K562 (cell line): ENCODE measurements at regions not wholly inside any gene's neighbourhood (a gene's known extent, or its start where the extent isn't known, plus 50 kb on each side); places are given as distances from the start of the nearest gene placed in this dataset.

Source experiments
- ATAC-seq: fragments of 200-7000 bp; cut with Tn5 transposase; 3 replicates; pipeline ENCODE4 v1.9.1; 2020; ENCODE audit warnings: moderate library complexity
- BruUV-seq: library from RNA; stranded (reverse); fragments of 400-500 nt; replicated peaks from 2 replicates; lab custom pipeline; 2021; lab: Mats Ljungman, UMichigan
- CTCF ChIA-PET: fragments of 300-600 bp; formaldehyde crosslinking; extraction: SDS; loops from one replicate; lab custom pipeline; 2021; ENCODE audit warnings: low intra/inter-chr PET ratio; lab: Yijun Ruan, JAX
- POLR2A ChIA-PET: fragments of 300-600, 350-650 bp; sonication (Branson Sonifier 250); formaldehyde crosslinking; extraction: SDS; loops from one replicate; lab custom pipeline; 2021; ENCODE audit warnings: antibody characterized with exemption, inconsistent platforms; lab: Yijun Ruan, JAX
- DNase-seq, 4 experiments: peaks; one replicate each; pipeline versions ENCODE4 v3.0.0 to v3.0.0-alpha.2; 2011 to 2018; ENCODE audit warnings: low spot score in 3 of 4, mixed read lengths in 3 of 4; ENCODE audit errors: extremely low read depth in 1 of 4
- FAIRE-seq: peaks from 2 replicates; lab custom pipeline; 2011; peaks lifted over from hg19 to GRCh38; lab: Jason Lieb, UNC
- H2AFZ ChIP-seq: 2 replicates; pipeline ENCODE4 v1.6.0; 2011; ENCODE audit warnings: low read depth, low read length, control low read depth, inconsistent platforms
- H3K27ac ChIP-seq: fragments of 200-600 bp; 3 replicates; pipeline ENCODE4 v1.8.0; 2011; ENCODE audit warnings: low read depth, mild to moderate bottlenecking, control low read depth, inconsistent platforms, low read length, moderate library complexity, mixed read lengths; ENCODE audit errors: extremely low read depth
- H3K27me3 ChIP-seq, 2 experiments: fragments of 300-600 bp in 1 of 2; 2 replicates in 1 of 2; 3 replicates in 1 of 2; pipeline versions ENCODE4 v1.6.0 to v1.8.0; 2011; ENCODE audit warnings: inconsistent platforms in 2 of 2, low read length in 2 of 2, mild to moderate bottlenecking in 1 of 2, mixed read lengths in 1 of 2, moderate library complexity in 1 of 2; ENCODE audit not compliant: control insufficient read depth in 2 of 2, insufficient read depth in 2 of 2
- H3K36me3 ChIP-seq: fragments of 300-600 bp; 3 replicates; pipeline ENCODE4 v1.8.0; 2011; ENCODE audit warnings: mild to moderate bottlenecking, low read length, inconsistent platforms; ENCODE audit not compliant: control insufficient read depth, insufficient read depth
- H3K4me1 ChIP-seq, 2 experiments: fragments of 200-600 bp in 1 of 2; replicated peaks in 1 of 2; 2 replicates in 1 of 2; 3 replicates in 1 of 2; pipeline versions ENCODE4 v1.5.1 to v1.8.0; 2011; ENCODE audit warnings: inconsistent platforms in 2 of 2, low read length in 2 of 2, mild to moderate bottlenecking in 1 of 2, mixed read lengths in 1 of 2, moderate library complexity in 1 of 2; ENCODE audit not compliant: control insufficient read depth in 2 of 2, insufficient read depth in 2 of 2
- H3K4me2 ChIP-seq: 2 replicates; pipeline ENCODE4 v1.6.1; 2011; ENCODE audit warnings: low read length, control low read depth, inconsistent platforms, mixed read lengths; ENCODE audit not compliant: insufficient read depth
- H3K4me3 ChIP-seq: fragments of 200-600 bp; sonication (generic), shearing (Covaris generic); 2 replicates; pipeline ENCODE4 v1.5.1; 2016; ENCODE audit warnings: control low read depth, inconsistent platforms
- H3K79me2 ChIP-seq: fragments of 200-600 bp; 3 replicates; pipeline ENCODE4 v1.8.0; 2011; ENCODE audit warnings: low read length, inconsistent platforms; ENCODE audit not compliant: control insufficient read depth, insufficient read depth
- H3K9ac ChIP-seq, 2 experiments: 2 replicates each; pipeline versions ENCODE4 v1.6.0 to v1.6.1; 2011; ENCODE audit warnings: low read depth in 2 of 2, low read length in 2 of 2, control low read depth in 1 of 2, inconsistent platforms in 1 of 2, mild to moderate bottlenecking in 1 of 2, mixed read lengths in 1 of 2; ENCODE audit not compliant: insufficient read depth in 1 of 2
- H3K9me1 ChIP-seq: one replicate; pipeline ENCODE4 v1.6.0; 2011; ENCODE audit warnings: inconsistent platforms, mild to moderate bottlenecking, low read length, moderate library complexity; ENCODE audit not compliant: control insufficient read depth, insufficient read depth
- H3K9me3 ChIP-seq: replicated peaks from 2 replicates; pipeline ENCODE4 v1.5.1; 2011; ENCODE audit warnings: low read depth, low read length, inconsistent platforms; ENCODE audit not compliant: control insufficient read depth, insufficient read depth
- H4K20me1 ChIP-seq: replicated peaks from 2 replicates; pipeline ENCODE4 v1.6.1; 2011; ENCODE audit warnings: low read length, inconsistent platforms, mixed read lengths; ENCODE audit not compliant: control insufficient read depth, insufficient read depth
- BACH1 ChIP-seq: fragments of 200-800 bp; sonication (Bioruptor generic); IDR thresholded peaks from 2 replicates; pipeline ENCODE4 v1.6.1; 2016; ENCODE audit warnings: missing genetic modification characterization, missing compliant biosample characterization
- CCAR2 ChIP-seq: fragments of 200-400 bp; formaldehyde crosslinking; IDR thresholded peaks from 2 replicates; pipeline ENCODE4 v1.6.1; 2017; ENCODE audit warnings: mild to moderate bottlenecking, low read depth, low read length
- PHB2 ChIP-seq: fragments of 450-650 bp; IDR thresholded peaks from 2 replicates; pipeline ENCODE4 v1.6.1; 2017; ENCODE audit warnings: low read depth
- SMC3 ChIP-seq: conservative IDR thresholded peaks from 2 replicates; pipeline ENCODE4 v1.6.1; 2011; ENCODE audit warnings: low read depth, low read length, improper control_type of control experiment; ENCODE audit not compliant: insufficient read depth
- ZNF639 ChIP-seq, 2 experiments: fragments of 200-800 bp in 1 of 2; sonication (Bioruptor generic) in 1 of 2; sonication (generic) in 1 of 2; formaldehyde crosslinking in 1 of 2; IDR thresholded peaks in 1 of 2; conservative IDR thresholded peaks in 1 of 2; 2 replicates each; pipeline versions ENCODE4 v1.5.0 to v1.6.1; 2016 to 2020; ENCODE audit warnings: missing compliant biosample characterization in 1 of 2, missing genetic modification characterization in 1 of 2, missing genetic modification reagents in 1 of 2
- WGBS: fragments of 100-300 bp; shearing (Covaris generic); methylation state at CpG from one replicate; pipeline ENCODE4 v1.1.6; 2016; ENCODE audit warnings: low coverage, mixed read lengths; ENCODE audit not compliant: insufficient coverage; ENCODE audit errors: missing lambda C conversion rate; 5-methylcytosine and 5-hydroxymethylcytosine counted together
- in situ Hi-C: fragments of 300-500 bp; cut with MboI; formaldehyde crosslinking; loops from 4 replicates; pipeline ENCODE4 v1.15.0; 2018; ENCODE audit warnings: inconsistent platforms, mixed read lengths
- intact Hi-C: fragments of 100-400 bp; cut with micrococcal nuclease; formaldehyde crosslinking; loops from 2 replicates; pipeline ENCODE4 v1.14.2; 2022
- TF ChIP-seq, protein P1 (sequence below): fragments of 250-450 bp; sonication (Bioruptor Pico); IDR thresholded peaks from 2 replicates; pipeline ENCODE4 v1.4.0; 2020; ENCODE audit warnings: mild to moderate bottlenecking, moderate library complexity, borderline replicate concordance
- TF ChIP-seq, protein P2 (sequence below): fragments of 450-650 bp; IDR thresholded peaks from 2 replicates; pipeline ENCODE4 v1.6.1; 2016

DNA sequence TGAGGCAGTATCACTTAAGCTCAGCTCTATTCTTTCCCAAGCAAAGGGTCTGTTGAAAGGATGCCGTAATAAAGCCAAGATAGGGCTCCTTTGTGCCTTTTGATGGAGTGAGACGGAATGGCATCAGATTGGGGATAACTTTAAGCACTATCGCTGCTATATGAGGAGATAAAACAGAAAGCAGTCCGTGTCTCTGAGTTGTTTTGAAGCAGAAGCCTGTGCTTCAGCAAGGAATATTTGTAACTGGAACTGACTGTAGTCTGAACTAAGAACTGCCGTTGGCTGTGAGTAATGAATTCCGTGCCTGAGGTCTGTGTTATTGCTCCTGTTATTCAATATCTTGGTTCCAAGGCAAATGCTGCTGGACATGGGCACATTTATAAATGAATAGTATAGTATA, 297.4 kb downstream of the ANKRD50 start:
- POLR2A ChIA-PET: no interaction called here
- 1% methylated on average over 6 of the region's 6 CpGs for WGBS

More for the DNA sequence above, 297.4 kb downstream of the ANKRD50 start:
- BruUV-seq: no TSS peak
- Histone ChIP-seq H3K4me2 (no peak overlapping the region), H3K4me3 (no peak overlapping the region), H4K20me1 (no peaks in the 10 kb centered on the region)
- TF ChIP-seq, protein P1, sequence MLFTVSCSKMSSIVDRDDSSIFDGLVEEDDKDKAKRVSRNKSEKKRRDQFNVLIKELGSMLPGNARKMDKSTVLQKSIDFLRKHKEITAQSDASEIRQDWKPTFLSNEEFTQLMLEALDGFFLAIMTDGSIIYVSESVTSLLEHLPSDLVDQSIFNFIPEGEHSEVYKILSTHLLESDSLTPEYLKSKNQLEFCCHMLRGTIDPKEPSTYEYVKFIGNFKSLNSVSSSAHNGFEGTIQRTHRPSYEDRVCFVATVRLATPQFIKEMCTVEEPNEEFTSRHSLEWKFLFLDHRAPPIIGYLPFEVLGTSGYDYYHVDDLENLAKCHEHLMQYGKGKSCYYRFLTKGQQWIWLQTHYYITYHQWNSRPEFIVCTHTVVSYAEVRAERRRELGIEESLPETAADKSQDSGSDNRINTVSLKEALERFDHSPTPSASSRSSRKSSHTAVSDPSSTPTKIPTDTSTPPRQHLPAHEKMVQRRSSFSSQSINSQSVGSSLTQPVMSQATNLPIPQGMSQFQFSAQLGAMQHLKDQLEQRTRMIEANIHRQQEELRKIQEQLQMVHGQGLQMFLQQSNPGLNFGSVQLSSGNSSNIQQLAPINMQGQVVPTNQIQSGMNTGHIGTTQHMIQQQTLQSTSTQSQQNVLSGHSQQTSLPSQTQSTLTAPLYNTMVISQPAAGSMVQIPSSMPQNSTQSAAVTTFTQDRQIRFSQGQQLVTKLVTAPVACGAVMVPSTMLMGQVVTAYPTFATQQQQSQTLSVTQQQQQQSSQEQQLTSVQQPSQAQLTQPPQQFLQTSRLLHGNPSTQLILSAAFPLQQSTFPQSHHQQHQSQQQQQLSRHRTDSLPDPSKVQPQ (CRISPR knock-in tag): no peak
- TF ChIP-seq, protein P2, sequence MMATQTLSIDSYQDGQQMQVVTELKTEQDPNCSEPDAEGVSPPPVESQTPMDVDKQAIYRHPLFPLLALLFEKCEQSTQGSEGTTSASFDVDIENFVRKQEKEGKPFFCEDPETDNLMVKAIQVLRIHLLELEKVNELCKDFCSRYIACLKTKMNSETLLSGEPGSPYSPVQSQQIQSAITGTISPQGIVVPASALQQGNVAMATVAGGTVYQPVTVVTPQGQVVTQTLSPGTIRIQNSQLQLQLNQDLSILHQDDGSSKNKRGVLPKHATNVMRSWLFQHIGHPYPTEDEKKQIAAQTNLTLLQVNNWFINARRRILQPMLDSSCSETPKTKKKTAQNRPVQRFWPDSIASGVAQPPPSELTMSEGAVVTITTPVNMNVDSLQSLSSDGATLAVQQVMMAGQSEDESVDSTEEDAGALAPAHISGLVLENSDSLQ: no peak
- TF ChIP-seq ZNF639 (CRISPR knock-in tag; conservative IDR thresholded peaks at IDR 0.05 in 1 of 2, IDR thresholded peaks at IDR 0.05 in 1 of 2) (no peak), BACH1 (no peak), CCAR2 (no peak), PHB2 (no peak), SMC3 (no peak)
- TF ChIP-seq, all 486 proteins: peak for 0
- DNase-seq (no peak), ATAC-seq (no peak), FAIRE-seq (no peak)
- Histone ChIP-seq H3K27me3 (no peaks in the 10 kb centered on the region), H3K9ac (no peak overlapping the region), H3K9me1 (no peaks in the 10 kb centered on the region), H3K27ac (no peak overlapping the region), H2AFZ (no peak overlapping the region), H3K4me1 (no peaks in the 10 kb centered on the region), H3K36me3 (no peaks in the 10 kb centered on the region), H3K9me3 (no peaks in the 10 kb centered on the region), H3K79me2 (no peaks in the 10 kb centered on the region)
- in situ Hi-C loops: no loop called here
- intact Hi-C loops: no loop called here
- CTCF ChIA-PET: no interaction called here
